Mucosa of stomach (tissue), 1 donor: ENCODE measurements at regions not wholly inside any gene's neighbourhood (a gene's known extent, or its start where the extent isn't known, plus 50 kb on each side); places are given as distances from the start of the nearest gene placed in this dataset.

Experiments
- H3K27me3 ChIP-seq: one replicate; pipeline ENCODE4 v1.7.0; 2013; ENCODE audit warnings: mild to moderate bottlenecking, low read length; ENCODE audit not compliant: control insufficient read depth, insufficient read depth
- H3K36me3 ChIP-seq: one replicate; pipeline ENCODE4 v1.7.0; 2013; ENCODE audit warnings: low read length; ENCODE audit not compliant: control insufficient read depth, insufficient read depth
- H3K4me1 ChIP-seq: one replicate; pipeline ENCODE4 v1.7.0; 2013; ENCODE audit warnings: mild to moderate bottlenecking, low read length; ENCODE audit not compliant: control insufficient read depth, insufficient read depth
- H3K4me3 ChIP-seq: one replicate; pipeline ENCODE4 v1.7.0; 2013; ENCODE audit warnings: low read length
- H3K9ac ChIP-seq: one replicate; pipeline ENCODE4 v1.7.0; 2013; ENCODE audit warnings: mild to moderate bottlenecking, low read length, moderate library complexity
- H3K9me3 ChIP-seq: one replicate; pipeline ENCODE4 v1.7.0; 2013; ENCODE audit warnings: mild to moderate bottlenecking, low read length, moderate library complexity; ENCODE audit not compliant: control insufficient read depth
- donor health status: Pancreatic carcinoma.

GRCh38 chr9:31492229-31492628 is 892.2 kb upstream of the ACO1 start:
- Histone ChIP-seq H3K27me3 (no peaks in the 10 kb centered on the region), H3K4me3 (no peak overlapping the region), H3K9me3 (no peaks in the 10 kb centered on the region), H3K36me3 (no peaks in the 10 kb centered on the region), H3K9ac (no peak overlapping the region), H3K4me1 (no peaks in the 10 kb centered on the region)

GRCh38 chr9:31500422-31500821 is 884.0 kb upstream of the ACO1 start:
- Histone ChIP-seq H3K9ac (no peak overlapping the region), H3K4me3 (no peak overlapping the region), H3K36me3 (no peaks in the 10 kb centered on the region), H3K9me3 (no peaks in the 10 kb centered on the region), H3K27me3 (no peaks in the 10 kb centered on the region), H3K4me1 (no peaks in the 10 kb centered on the region)

- Histone ChIP-seq H3K9me3 (no peaks in the 10 kb centered on the region), H3K36me3 (no peaks in the 10 kb centered on the region), H3K27me3 (no peaks in the 10 kb centered on the region), H3K4me1 (no peaks in the 10 kb centered on the region), H3K9ac (no peak overlapping the region), H3K4me3 (no peak overlapping the region)
These were observed 865.4 kb upstream of the ACO1 start for GRCh38 chr9:31519011-31519410.

GRCh38 chr9:31519424-31519823 is 865.0 kb upstream of the ACO1 start:
- H3K27me3 ChIP-seq: no peaks in the 10 kb centered on the region

GRCh38 chr9:31519826-31520225 is 864.6 kb upstream of the ACO1 start:
- Histone ChIP-seq H3K36me3 (no peaks in the 10 kb centered on the region), H3K9me3 (no peaks in the 10 kb centered on the region), H3K4me1 (no peaks in the 10 kb centered on the region), H3K27me3 (no peaks in the 10 kb centered on the region), H3K9ac (no peak overlapping the region), H3K4me3 (no peak overlapping the region)

More at GRCh38 chr9:31519424-31519823, 865.0 kb upstream of the ACO1 start:
- Histone ChIP-seq H3K9me3 (no peaks in the 10 kb centered on the region), H3K4me3 (no peak overlapping the region), H3K4me1 (no peaks in the 10 kb centered on the region), H3K36me3 (no peaks in the 10 kb centered on the region), H3K9ac (no peak overlapping the region)

- Histone ChIP-seq H3K9me3 (no peaks in the 10 kb centered on the region), H3K4me3 (no peak overlapping the region), H3K36me3 (no peaks in the 10 kb centered on the region), H3K4me1 (no peaks in the 10 kb centered on the region), H3K9ac (no peak overlapping the region), H3K27me3 (no peaks in the 10 kb centered on the region)
These were observed 864.0 kb upstream of the ACO1 start for GRCh38 chr9:31520301-31521085.

GRCh38 chr9:31535651-31536050 is 848.8 kb upstream of the ACO1 start:
- Histone ChIP-seq H3K4me1 (no peaks in the 10 kb centered on the region), H3K9ac (no peak overlapping the region), H3K27me3 (no peaks in the 10 kb centered on the region), H3K9me3 (no peaks in the 10 kb centered on the region), H3K36me3 (no peaks in the 10 kb centered on the region), H3K4me3 (no peak overlapping the region)

- no peak overlapping the region for H3K4me3 ChIP-seq
- H3K9me3 ChIP-seq: no peaks in the 10 kb centered on the region
- H3K27me3 ChIP-seq: no peaks in the 10 kb centered on the region
- no peak overlapping the region for H3K9ac ChIP-seq
- no peaks in the 10 kb centered on the region for H3K4me1 ChIP-seq
- H3K36me3 ChIP-seq: no peaks in the 10 kb centered on the region
These were observed 848.0 kb upstream of the ACO1 start for GRCh38 chr9:31536471-31536870.

- Histone ChIP-seq H3K36me3 (no peaks in the 10 kb centered on the region), H3K9me3 (no peaks in the 10 kb centered on the region), H3K9ac (no peak overlapping the region), H3K27me3 (no peaks in the 10 kb centered on the region), H3K4me1 (no peaks in the 10 kb centered on the region), H3K4me3 (no peak overlapping the region)
These were observed 842.6 kb upstream of the ACO1 start for GRCh38 chr9:31541721-31542281.

GRCh38 chr9:31542384-31543055 is 841.9 kb upstream of the ACO1 start:
- H3K36me3 ChIP-seq: no peaks in the 10 kb centered on the region
- H3K9ac ChIP-seq: no peak overlapping the region
- no peak overlapping the region for H3K4me3 ChIP-seq

GRCh38 chr9:31554941-31555340 is 829.5 kb upstream of the ACO1 start:
- no peaks in the 10 kb centered on the region for H3K4me1 ChIP-seq

More at GRCh38 chr9:31542384-31543055, 841.9 kb upstream of the ACO1 start:
- Histone ChIP-seq H3K4me1 (no peaks in the 10 kb centered on the region), H3K27me3 (no peaks in the 10 kb centered on the region), H3K9me3 (no peaks in the 10 kb centered on the region)

GRCh38 chr9:31556667-31557463 is 827.6 kb upstream of the ACO1 start:
- H3K9me3 ChIP-seq: no peaks in the 10 kb centered on the region
- no peak overlapping the region for H3K4me3 ChIP-seq
- no peaks in the 10 kb centered on the region for H3K4me1 ChIP-seq
- no peaks in the 10 kb centered on the region for H3K36me3 ChIP-seq
- no peak overlapping the region for H3K9ac ChIP-seq
- H3K27me3 ChIP-seq: no peaks in the 10 kb centered on the region

More at GRCh38 chr9:31554941-31555340, 829.5 kb upstream of the ACO1 start:
- Histone ChIP-seq H3K36me3 (no peaks in the 10 kb centered on the region), H3K4me3 (no peak overlapping the region), H3K9ac (no peak overlapping the region), H3K9me3 (no peaks in the 10 kb centered on the region), H3K27me3 (no peaks in the 10 kb centered on the region)
